Neural cell (in vitro differentiated cells): ENCODE measurements at regions not wholly inside any gene's neighbourhood (a gene's known extent, or its start where the extent isn't known, plus 50 kb on each side); places are given as distances from the start of the nearest gene placed in this dataset.

Experiments
- H2AFZ ChIP-seq: fragments of 200-600, 300-800 bp; sonication (generic), shearing (Covaris generic); 2 replicates; pipeline ENCODE4 v1.6.0; 2014; ENCODE audit warnings: low read depth, mild to moderate bottlenecking, antibody characterized with exemption, low read length, moderate library complexity
- H3F3A ChIP-seq: fragments of 200-600 bp; shearing (Covaris generic); 2 replicates; pipeline ENCODE4 v1.6.1; 2016; ENCODE audit warnings: mild to moderate bottlenecking, moderate library complexity, mixed read lengths, antibody characterized with exemption, low read length; ENCODE audit not compliant: insufficient read depth, poor library complexity, severe bottlenecking
- H3K27ac ChIP-seq: fragments of 200-600, 300-800 bp; sonication (generic), shearing (Covaris generic); 2 replicates; pipeline ENCODE4 v1.5.1; 2014; ENCODE audit warnings: mild to moderate bottlenecking, low read length, moderate library complexity
- H3K27me3 ChIP-seq: fragments of 300-800, 200-600 bp; sonication (generic), shearing (Covaris generic); 2 replicates; pipeline ENCODE4 v1.6.0; 2014; ENCODE audit warnings: mild to moderate bottlenecking, low read depth, low read length, moderate library complexity; ENCODE audit not compliant: insufficient read depth
- H3K36me3 ChIP-seq: fragments of 300-800, 200-600 bp; sonication (generic), shearing (Covaris generic); 2 replicates; pipeline ENCODE4 v1.5.1; 2014; ENCODE audit warnings: mild to moderate bottlenecking, antibody characterized with exemption, low read length, moderate library complexity; ENCODE audit not compliant: insufficient read depth
- H3K4me2 ChIP-seq: fragments of 300-800, 200-600 bp; sonication (generic), shearing (Covaris generic); 2 replicates; pipeline ENCODE4 v1.6.0; 2014; ENCODE audit warnings: mild to moderate bottlenecking, low read length
- H3K4me3 ChIP-seq: fragments of 300-800, 200-600 bp; sonication (generic), shearing (Covaris generic); 2 replicates; pipeline ENCODE4 v1.5.1; 2014; ENCODE audit warnings: mild to moderate bottlenecking, low read length, moderate library complexity
- H3K79me2 ChIP-seq: fragments of 200-600 bp; shearing (Covaris generic); replicated peaks from 2 replicates; pipeline ENCODE4 v1.6.0; 2014; ENCODE audit warnings: mild to moderate bottlenecking, low read length, moderate library complexity; ENCODE audit not compliant: insufficient read depth
- H3K9ac ChIP-seq: fragments of 300-800, 200-600 bp; sonication (generic), shearing (Covaris generic); 2 replicates; pipeline ENCODE4 v1.6.1; 2016; ENCODE audit warnings: mild to moderate bottlenecking, low read length, mixed read lengths
- H3K9me2 ChIP-seq: fragments of 200-600 bp; shearing (Covaris generic); 2 replicates; pipeline ENCODE4 v1.6.1; 2016; ENCODE audit warnings: mild to moderate bottlenecking, low read length, mixed read lengths; ENCODE audit not compliant: insufficient read depth
- H3K9me3 ChIP-seq: fragments of 200-600, 300-800 bp; sonication (generic), shearing (Covaris generic); 2 replicates; pipeline ENCODE4 v1.6.1; 2016; ENCODE audit warnings: mild to moderate bottlenecking, mixed run types, low read length, moderate library complexity, mixed read lengths
- H4K20me1 ChIP-seq: fragments of 200-600 bp; shearing (Covaris generic); 2 replicates; pipeline ENCODE4 v1.6.1; 2016; ENCODE audit warnings: mild to moderate bottlenecking, mixed run types; ENCODE audit not compliant: insufficient read depth
- EP300 ChIP-seq: fragments of 450-650 bp; conservative IDR thresholded peaks from 2 replicates; pipeline ENCODE4 v1.6.1; 2014; ENCODE audit warnings: antibody characterized with exemption, mild to moderate bottlenecking, moderate library complexity; ENCODE audit not compliant: poor library complexity, severe bottlenecking
- EZH2 ChIP-seq: fragments of 200-600, 300-800 bp; shearing (Covaris generic), sonication (generic); IDR thresholded peaks from 2 replicates; pipeline ENCODE4 v1.6.1; 2014; ENCODE audit warnings: antibody characterized with exemption, low read length, borderline replicate concordance, mild to moderate bottlenecking; ENCODE audit not compliant: insufficient read depth, poor library complexity, severe bottlenecking
- MXI1 ChIP-seq: fragments of 450-650 bp; conservative IDR thresholded peaks from 2 replicates; pipeline ENCODE4 v1.6.1; 2014; ENCODE audit warnings: antibody characterized with exemption, mild to moderate bottlenecking; ENCODE audit not compliant: poor library complexity, severe bottlenecking
- POLR2AphosphoS5 ChIP-seq: IDR thresholded peaks from 2 replicates; pipeline ENCODE4 v1.6.1; 2012
- RAD21 ChIP-seq: fragments of 450-650 bp; conservative IDR thresholded peaks from 2 replicates; pipeline ENCODE4 v1.6.1; 2014; ENCODE audit warnings: antibody characterized with exemption, mild to moderate bottlenecking, moderate library complexity
- SMC3 ChIP-seq: fragments of 450-650 bp; conservative IDR thresholded peaks from 2 replicates; pipeline ENCODE4 v1.6.1; 2014; ENCODE audit warnings: antibody characterized with exemption, mild to moderate bottlenecking, moderate library complexity; ENCODE audit not compliant: poor library complexity
- TAF1 ChIP-seq: IDR thresholded peaks from 2 replicates; pipeline ENCODE4 v1.6.1; 2012; ENCODE audit warnings: low read depth
- TF ChIP-seq, protein P1 (sequence below): fragments of 450-650 bp; IDR thresholded peaks from 2 replicates; pipeline ENCODE4 v1.5.1; 2014; ENCODE audit warnings: antibody characterized with exemption, mild to moderate bottlenecking, moderate library complexity; ENCODE audit not compliant: poor library complexity, severe bottlenecking
- TF ChIP-seq, protein P2 (sequence below): IDR thresholded peaks from 2 replicates; pipeline ENCODE4 v1.6.1; 2012; ENCODE audit warnings: borderline replicate concordance

DNA sequence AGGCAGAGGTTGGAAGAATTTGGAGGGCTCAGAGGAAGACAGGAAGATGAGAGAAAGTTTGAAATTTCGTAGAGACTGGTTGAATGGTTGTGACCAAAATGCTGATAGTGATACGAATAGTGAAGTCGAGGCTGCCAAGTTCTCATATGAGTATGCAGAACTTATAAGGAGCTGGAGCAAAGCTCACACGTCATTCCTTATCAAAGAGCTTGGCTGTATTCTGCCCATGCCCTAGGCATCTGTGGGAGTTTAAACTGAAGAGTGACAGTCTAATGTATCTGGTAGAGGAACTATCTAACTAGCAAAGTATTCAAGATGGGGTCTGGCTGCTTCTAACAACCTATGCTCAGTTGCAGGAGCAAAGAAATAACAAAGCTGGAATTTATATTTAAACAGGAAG, 102.1 kb downstream of the PCDH18 start:
- no peaks in the 10 kb centered on the region for H3K9me3 ChIP-seq
- no peak for TF ChIP-seq POLR2AphosphoS5
- H3F3A ChIP-seq, result no peaks in the 10 kb centered on the region
- no peak overlapping the region for H3K4me2 ChIP-seq
- H3K79me2 ChIP-seq, result no peaks in the 10 kb centered on the region
- no peaks in the 10 kb centered on the region for H3K27me3 ChIP-seq
- H2AFZ ChIP-seq, result no peak overlapping the region
- no peak overlapping the region for H3K9ac ChIP-seq
- no peak overlapping the region for H3K27ac ChIP-seq
- H3K4me3 ChIP-seq, result no peak overlapping the region
- no peaks in the 10 kb centered on the region for H3K9me2 ChIP-seq
- no peaks in the 10 kb centered on the region for H4K20me1 ChIP-seq
- H3K36me3 ChIP-seq, result no peaks in the 10 kb centered on the region

DNA sequence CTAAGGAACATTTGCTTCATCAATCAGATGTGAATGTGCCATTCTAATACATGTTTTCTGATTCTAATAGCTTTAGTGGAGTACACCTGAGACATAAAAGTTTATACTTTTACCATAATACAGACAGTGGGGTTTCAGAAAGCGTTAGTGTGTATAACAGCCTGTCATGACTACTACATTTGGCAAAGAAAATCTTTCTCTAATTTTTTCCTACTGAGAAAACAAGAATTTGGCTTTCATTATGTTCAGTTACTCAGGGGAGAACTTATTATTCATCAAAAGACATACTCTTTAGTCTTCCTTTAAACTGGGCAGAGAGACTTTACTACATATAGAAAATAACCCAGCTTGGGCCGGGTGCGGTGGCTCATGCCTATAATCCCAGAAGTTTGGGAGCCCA, 104.9 kb downstream of the PCDH18 start:
- H3K27me3 ChIP-seq, result no peaks in the 10 kb centered on the region
- H3K9ac ChIP-seq, result no peak overlapping the region
- H3K9me3 ChIP-seq, result no peaks in the 10 kb centered on the region
- no peaks in the 10 kb centered on the region for H3K9me2 ChIP-seq
- no peaks in the 10 kb centered on the region for H3K79me2 ChIP-seq
- H3K4me2 ChIP-seq, result no peak overlapping the region
- H3K4me3 ChIP-seq, result no peak overlapping the region
- no peak overlapping the region for H2AFZ ChIP-seq
- H3K27ac ChIP-seq, result no peak overlapping the region
- no peaks in the 10 kb centered on the region for H4K20me1 ChIP-seq
- TF ChIP-seq TAF1 (no peak), RAD21 (no peak), MXI1 (no peak), EP300 (no peak), POLR2AphosphoS5 (no peak)
- TF ChIP-seq, protein P1, sequence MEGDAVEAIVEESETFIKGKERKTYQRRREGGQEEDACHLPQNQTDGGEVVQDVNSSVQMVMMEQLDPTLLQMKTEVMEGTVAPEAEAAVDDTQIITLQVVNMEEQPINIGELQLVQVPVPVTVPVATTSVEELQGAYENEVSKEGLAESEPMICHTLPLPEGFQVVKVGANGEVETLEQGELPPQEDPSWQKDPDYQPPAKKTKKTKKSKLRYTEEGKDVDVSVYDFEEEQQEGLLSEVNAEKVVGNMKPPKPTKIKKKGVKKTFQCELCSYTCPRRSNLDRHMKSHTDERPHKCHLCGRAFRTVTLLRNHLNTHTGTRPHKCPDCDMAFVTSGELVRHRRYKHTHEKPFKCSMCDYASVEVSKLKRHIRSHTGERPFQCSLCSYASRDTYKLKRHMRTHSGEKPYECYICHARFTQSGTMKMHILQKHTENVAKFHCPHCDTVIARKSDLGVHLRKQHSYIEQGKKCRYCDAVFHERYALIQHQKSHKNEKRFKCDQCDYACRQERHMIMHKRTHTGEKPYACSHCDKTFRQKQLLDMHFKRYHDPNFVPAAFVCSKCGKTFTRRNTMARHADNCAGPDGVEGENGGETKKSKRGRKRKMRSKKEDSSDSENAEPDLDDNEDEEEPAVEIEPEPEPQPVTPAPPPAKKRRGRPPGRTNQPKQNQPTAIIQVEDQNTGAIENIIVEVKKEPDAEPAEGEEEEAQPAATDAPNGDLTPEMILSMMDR, result no peak
- no peaks in the 10 kb centered on the region for H3F3A ChIP-seq
- H3K36me3 ChIP-seq, result no peaks in the 10 kb centered on the region

DNA sequence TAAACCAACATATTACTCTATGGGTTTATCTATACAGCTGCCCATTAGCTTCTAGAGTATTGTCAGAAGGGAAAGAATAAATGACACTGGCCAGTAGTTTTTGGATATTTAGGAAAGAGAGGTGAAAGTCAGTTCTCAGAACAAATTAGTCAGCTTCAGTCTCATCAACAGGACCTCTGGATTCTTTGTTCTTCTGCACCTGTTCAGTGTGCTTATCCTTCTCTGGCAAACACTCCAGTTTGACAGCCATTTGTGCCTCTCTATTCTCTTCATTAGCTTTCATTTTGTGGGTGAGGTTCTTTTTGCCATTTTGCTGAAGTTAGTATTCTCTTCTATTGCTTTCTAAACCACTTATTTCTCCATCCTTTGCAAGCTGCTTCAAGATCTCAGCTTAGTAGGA, 107.0 kb downstream of the PCDH18 start:
- Histone ChIP-seq H3K4me2 (no peak overlapping the region), H3K9ac (no peak overlapping the region), H3K36me3 (no peaks in the 10 kb centered on the region), H3K4me3 (no peak overlapping the region), H3F3A (no peaks in the 10 kb centered on the region), H3K9me2 (no peaks in the 10 kb centered on the region), H3K27ac (no peak overlapping the region), H3K27me3 (no peaks in the 10 kb centered on the region), H3K79me2 (no peaks in the 10 kb centered on the region), H3K9me3 (no peaks in the 10 kb centered on the region), H4K20me1 (no peaks in the 10 kb centered on the region), H2AFZ (no peak overlapping the region)
- TF ChIP-seq, protein P2, sequence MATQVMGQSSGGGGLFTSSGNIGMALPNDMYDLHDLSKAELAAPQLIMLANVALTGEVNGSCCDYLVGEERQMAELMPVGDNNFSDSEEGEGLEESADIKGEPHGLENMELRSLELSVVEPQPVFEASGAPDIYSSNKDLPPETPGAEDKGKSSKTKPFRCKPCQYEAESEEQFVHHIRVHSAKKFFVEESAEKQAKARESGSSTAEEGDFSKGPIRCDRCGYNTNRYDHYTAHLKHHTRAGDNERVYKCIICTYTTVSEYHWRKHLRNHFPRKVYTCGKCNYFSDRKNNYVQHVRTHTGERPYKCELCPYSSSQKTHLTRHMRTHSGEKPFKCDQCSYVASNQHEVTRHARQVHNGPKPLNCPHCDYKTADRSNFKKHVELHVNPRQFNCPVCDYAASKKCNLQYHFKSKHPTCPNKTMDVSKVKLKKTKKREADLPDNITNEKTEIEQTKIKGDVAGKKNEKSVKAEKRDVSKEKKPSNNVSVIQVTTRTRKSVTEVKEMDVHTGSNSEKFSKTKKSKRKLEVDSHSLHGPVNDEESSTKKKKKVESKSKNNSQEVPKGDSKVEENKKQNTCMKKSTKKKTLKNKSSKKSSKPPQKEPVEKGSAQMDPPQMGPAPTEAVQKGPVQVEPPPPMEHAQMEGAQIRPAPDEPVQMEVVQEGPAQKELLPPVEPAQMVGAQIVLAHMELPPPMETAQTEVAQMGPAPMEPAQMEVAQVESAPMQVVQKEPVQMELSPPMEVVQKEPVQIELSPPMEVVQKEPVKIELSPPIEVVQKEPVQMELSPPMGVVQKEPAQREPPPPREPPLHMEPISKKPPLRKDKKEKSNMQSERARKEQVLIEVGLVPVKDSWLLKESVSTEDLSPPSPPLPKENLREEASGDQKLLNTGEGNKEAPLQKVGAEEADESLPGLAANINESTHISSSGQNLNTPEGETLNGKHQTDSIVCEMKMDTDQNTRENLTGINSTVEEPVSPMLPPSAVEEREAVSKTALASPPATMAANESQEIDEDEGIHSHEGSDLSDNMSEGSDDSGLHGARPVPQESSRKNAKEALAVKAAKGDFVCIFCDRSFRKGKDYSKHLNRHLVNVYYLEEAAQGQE, result no peak
- TF ChIP-seq POLR2AphosphoS5 (no peak), MXI1 (no peak), TAF1 (no peak), SMC3 (no peak), EP300 (no peak), RAD21 (no peak), EZH2 (no peak)
- TF ChIP-seq, protein P1, result no peak
